DND-41 (cell line): ENCODE measurements at regions not wholly inside any gene's neighbourhood (a gene's known extent, or its start where the extent isn't known, plus 50 kb on each side); places are given as distances from the start of the nearest gene placed in this dataset.

Source experiments
- ATAC-seq: fragments of 200-7000 bp; cut with Tn5 transposase; 3 replicates; pipeline ENCODE4 v1.9.1; 2021; ENCODE audit warnings: low read depth; ENCODE audit not compliant: insufficient read depth
- DNase-seq: peaks from one replicate; pipeline ENCODE4 v3.0.0-alpha.2; 2020
- H2AFZ ChIP-seq: 2 replicates; pipeline ENCODE4 v1.6.0; 2012; ENCODE audit warnings: low read depth, low read length
- H3K27ac ChIP-seq: 2 replicates; pipeline ENCODE4 v1.5.1; 2012; ENCODE audit warnings: low read length, inconsistent platforms
- H3K27me3 ChIP-seq: fragments of 200-600 bp; sonication (generic); 2 replicates; pipeline ENCODE4 v1.6.0; 2012; ENCODE audit warnings: low read length, mild to moderate bottlenecking, inconsistent platforms; ENCODE audit not compliant: insufficient read depth, poor library complexity
- H3K36me3 ChIP-seq: 2 replicates; pipeline ENCODE4 v1.5.1; 2012; ENCODE audit warnings: low read length, inconsistent platforms; ENCODE audit not compliant: insufficient read depth
- H3K4me1 ChIP-seq: 2 replicates; pipeline ENCODE4 v1.5.1; 2012; ENCODE audit warnings: mild to moderate bottlenecking, low read length; ENCODE audit not compliant: insufficient read depth
- H3K4me2 ChIP-seq: 2 replicates; pipeline ENCODE4 v1.6.0; 2012; ENCODE audit warnings: mild to moderate bottlenecking, moderate library complexity, low read length, inconsistent platforms; ENCODE audit not compliant: insufficient read depth
- H3K4me3 ChIP-seq, 2 experiments: fragments of 200-600 bp in 1 of 2; shearing (Covaris generic) in 1 of 2; 2 replicates each; pipeline ENCODE4 v1.5.1; 2012 to 2016; ENCODE audit warnings: inconsistent platforms in 2 of 2, low read length in 2 of 2, mild to moderate bottlenecking in 2 of 2, low read depth in 1 of 2, moderate library complexity in 1 of 2
- H3K79me2 ChIP-seq: 2 replicates; pipeline ENCODE4 v1.6.0; 2012; ENCODE audit warnings: low read length, inconsistent platforms; ENCODE audit not compliant: insufficient read depth
- H3K9ac ChIP-seq: 2 replicates; pipeline ENCODE4 v1.6.0; 2012; ENCODE audit warnings: low read depth, mild to moderate bottlenecking, inconsistent platforms, low read length, moderate library complexity
- H3K9me3 ChIP-seq: 2 replicates; pipeline ENCODE4 v1.5.1; 2012; ENCODE audit warnings: low read length, moderate library complexity, mild to moderate bottlenecking, inconsistent platforms; ENCODE audit not compliant: insufficient read depth, severe bottlenecking
- H4K20me1 ChIP-seq: 2 replicates; pipeline ENCODE4 v1.6.0; 2012; ENCODE audit warnings: low read length; ENCODE audit not compliant: insufficient read depth
- CTCF ChIP-seq: IDR thresholded peaks from 2 replicates; pipeline ENCODE4 v1.5.1; 2012; ENCODE audit warnings: borderline replicate concordance, low read length, moderate library complexity, mild to moderate bottlenecking; ENCODE audit not compliant: poor library complexity, severe bottlenecking; ENCODE audit errors: extremely low read depth
- EZH2 ChIP-seq: IDR thresholded peaks from 3 replicates; pipeline ENCODE4 v1.6.1; 2012; ENCODE audit warnings: borderline replicate concordance, low read depth, mild to moderate bottlenecking, moderate library complexity, low read length, inconsistent platforms; ENCODE audit not compliant: severe bottlenecking

GRCh38 chr17:77428020-77428748 lies 287.4 kb downstream of the SEC14L1 start:
- Histone ChIP-seq H3K4me2 (no peak overlapping the region), H3K4me1 (peaks cover 63% of the 10 kb centered on the region), H3K36me3 (peaks cover 52% of the 10 kb centered on the region), H3K27ac (peak overlapping the region; percentile 75), H4K20me1 (no peaks in the 10 kb centered on the region), H3K9ac (no peak overlapping the region), H3K9me3 (no peaks in the 10 kb centered on the region), H2AFZ (no peak overlapping the region), H3K27me3 (no peaks in the 10 kb centered on the region), H3K79me2 (peaks cover 99% of the 10 kb centered on the region), H3K4me3 (no peak overlapping the region)
- ATAC-seq (no peak), DNase-seq (no peak)
- no peak for TF ChIP-seq EZH2

GRCh38 chr17:77428749-77429368 lies 288.1 kb downstream of the SEC14L1 start:
- H3K79me2 ChIP-seq = peaks cover 99% of the 10 kb centered on the region
- no peaks in the 10 kb centered on the region for H3K9me3 ChIP-seq
- no peaks in the 10 kb centered on the region for H4K20me1 ChIP-seq
- no peak for TF ChIP-seq EZH2
- no peak for TF ChIP-seq CTCF
- peaks cover 70% of the 10 kb centered on the region for H3K4me1 ChIP-seq
- 0 out of 2 replicates have a peak overlapping the region, but pooled peaks have one; percentile 5 for H3K9ac ChIP-seq
- H3K27ac ChIP-seq = peak overlapping the region; percentile 75
- H2AFZ ChIP-seq = no peak overlapping the region
- DNase-seq = no peak
- no peak overlapping the region for H3K4me2 ChIP-seq
- no peaks in the 10 kb centered on the region for H3K27me3 ChIP-seq
- peaks cover 48% of the 10 kb centered on the region for H3K36me3 ChIP-seq
- no peak overlapping the region for H3K4me3 ChIP-seq
- no peak for ATAC-seq

- Histone ChIP-seq H3K4me2 (peak overlapping the region; percentile 12; the same call in 1 of the 2 replicates), H3K79me2 (peaks cover 99% of the 10 kb centered on the region), H3K27me3 (no peaks in the 10 kb centered on the region), H3K9ac (peak overlapping the region; percentile 13; the same call in 1 of the 2 replicates), H3K4me3 (no peak overlapping the region), H3K4me1 (peaks cover 76% of the 10 kb centered on the region), H3K36me3 (peaks cover 47% of the 10 kb centered on the region), H3K27ac (peak overlapping the region; percentile 75), H4K20me1 (no peaks in the 10 kb centered on the region), H2AFZ (no peak overlapping the region), H3K9me3 (no peaks in the 10 kb centered on the region)
- DNase-seq (no peak), ATAC-seq (no peak)
- TF ChIP-seq EZH2 = no peak
- TF ChIP-seq CTCF = no peak
Measured at GRCh38 chr17:77429369-77429968, 288.7 kb downstream of the SEC14L1 start.
